Fibroblast of skin of right quadriceps (primary cell): ENCODE measurements at regions not wholly inside any gene's neighbourhood (a gene's known extent, or its start where the extent isn't known, plus 50 kb on each side); places are given as distances from the start of the nearest gene placed in this dataset.

ENCODE experiments used
- DNase-seq: peaks from one replicate; pipeline ENCODE4 v3.0.0-alpha.2; 2013

DNA sequence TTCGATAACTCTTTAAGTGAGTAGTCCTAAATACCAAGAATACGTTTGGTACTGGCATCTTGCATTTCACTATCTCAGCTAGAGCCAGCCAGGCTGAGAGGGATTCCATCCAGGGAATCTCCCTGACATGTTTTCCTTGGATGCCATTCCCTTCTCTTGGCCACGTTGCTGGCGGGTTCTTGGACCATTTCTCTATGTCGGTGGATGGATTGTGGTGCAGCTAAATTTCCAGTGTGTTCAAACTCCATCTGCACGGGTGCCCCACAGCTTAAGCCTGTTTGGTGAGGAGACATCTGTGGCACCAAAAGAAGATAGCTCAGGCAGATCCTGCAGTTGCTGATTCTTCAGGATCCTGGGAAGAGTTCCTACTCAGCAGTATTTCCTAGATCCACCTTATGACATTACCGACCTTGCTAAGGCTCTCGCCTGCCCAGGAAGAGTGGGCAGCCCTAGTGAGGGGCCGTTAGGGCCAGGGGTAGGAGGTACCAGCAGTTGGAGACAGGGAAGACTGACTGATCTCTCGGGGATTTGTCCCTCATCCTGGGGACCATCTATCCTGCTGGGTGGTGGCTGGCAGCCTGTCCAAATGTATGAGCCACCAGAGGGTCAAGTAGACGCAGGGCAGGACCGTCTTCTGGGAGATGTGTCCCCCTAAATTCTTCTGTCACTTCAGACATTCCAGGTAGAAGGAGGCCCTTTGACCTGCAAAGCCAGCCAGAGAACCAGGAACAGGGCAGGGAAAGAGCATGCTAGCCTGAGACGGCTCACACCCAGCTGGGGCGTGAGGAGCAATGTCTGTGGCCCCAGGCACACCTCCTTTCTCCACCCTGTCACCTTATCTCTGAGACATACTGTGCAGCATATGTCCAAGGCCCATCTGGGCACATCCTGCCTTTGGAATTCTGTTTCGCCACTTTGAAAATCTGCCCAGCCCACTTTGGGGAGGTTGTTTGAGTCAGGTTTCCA lies 72.6 kb upstream of the CAPRIN2 start:
- no peak for DNase-seq

DNA sequence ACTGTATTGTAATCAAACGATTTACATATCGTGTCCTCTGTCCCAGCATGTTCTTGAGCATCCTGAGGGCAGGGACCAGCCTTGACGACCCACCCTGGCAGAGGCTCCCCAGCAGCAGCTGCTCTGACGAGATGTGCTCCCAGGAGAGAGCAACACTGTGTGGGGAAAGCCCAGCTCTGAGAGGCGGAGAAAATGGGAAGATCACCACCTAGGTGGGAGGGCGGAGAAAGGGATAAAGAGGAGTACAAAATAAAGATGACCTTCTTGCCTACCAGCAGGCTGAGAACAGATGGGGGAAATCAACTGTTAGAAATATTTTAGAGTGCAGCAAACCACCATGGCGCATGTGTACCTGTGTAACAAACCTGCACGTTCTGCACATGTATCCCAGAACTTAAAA lies 71.5 kb upstream of the CAPRIN2 start:
- DNase-seq = no peak

- no peak for DNase-seq
Measured at GRCh38 chr12:30825341-30825740, 70.6 kb upstream of the CAPRIN2 start.

DNA sequence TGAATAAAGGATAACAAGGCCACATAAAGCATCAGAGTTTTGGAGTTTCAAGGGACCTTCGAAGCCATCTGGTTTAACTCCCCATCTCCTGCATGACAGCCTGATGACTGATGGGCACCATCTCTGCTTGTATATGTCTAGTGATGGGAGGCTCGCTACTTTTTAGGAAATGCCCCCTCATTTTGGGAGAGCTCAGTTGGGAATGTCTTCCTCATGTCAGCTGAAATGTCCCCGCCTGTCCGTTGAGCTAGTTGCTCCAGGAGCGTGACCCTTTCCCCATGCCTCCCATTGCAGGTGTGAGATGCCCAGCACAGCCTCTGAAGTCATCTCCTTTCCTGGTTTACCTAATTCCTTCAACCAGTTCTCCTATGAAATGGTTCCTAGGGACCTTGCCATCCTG lies 69.6 kb upstream of the CAPRIN2 start:
- DNase-seq = no peak

DNA sequence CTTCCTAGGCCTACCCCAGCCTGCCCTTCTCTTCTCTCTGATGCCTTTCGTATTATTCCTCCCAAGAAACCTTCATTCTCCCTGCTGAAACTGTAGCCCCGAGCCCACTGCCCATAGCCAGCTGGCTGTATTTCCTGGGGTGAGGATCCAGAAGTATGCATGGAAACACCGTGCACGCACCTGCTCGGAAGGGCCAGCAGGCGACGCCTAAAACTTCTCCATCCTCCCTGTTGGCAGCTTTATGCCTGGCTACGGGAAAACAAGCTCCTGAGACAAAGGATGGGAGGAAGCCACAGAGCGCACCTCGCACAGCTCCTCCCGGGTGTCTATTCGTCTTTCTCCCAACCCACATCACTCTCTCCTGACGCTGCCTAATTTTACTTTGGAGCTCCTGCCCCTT lies 69.0 kb upstream of the CAPRIN2 start:
- DNase-seq = no peak

DNA sequence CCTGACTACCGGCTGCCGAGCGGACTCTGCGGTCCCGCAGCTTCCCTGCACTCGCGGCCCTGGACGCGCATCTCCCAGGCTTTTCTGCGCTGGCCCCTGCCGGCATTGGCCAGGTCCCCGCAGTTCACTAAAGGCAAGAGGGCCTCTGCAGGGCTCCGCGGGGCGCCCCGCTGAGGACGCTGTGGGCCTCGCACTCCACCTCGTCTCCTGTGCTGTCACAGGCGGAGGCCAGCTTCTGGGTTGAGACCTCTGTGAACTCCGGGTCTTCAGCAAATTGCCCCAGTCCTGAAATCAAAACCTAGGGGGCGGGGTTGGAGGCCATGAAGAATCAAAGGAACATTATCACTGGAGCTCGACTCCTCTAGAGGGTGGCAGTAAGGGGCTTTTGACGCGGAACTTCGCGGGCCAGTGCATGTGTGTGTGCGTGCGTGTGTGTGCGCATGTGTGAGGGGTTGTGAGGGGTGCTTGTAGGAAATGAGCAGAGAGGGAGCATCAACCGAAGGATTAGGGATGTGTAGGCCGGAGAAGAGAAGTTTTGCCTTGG lies 68.5 kb upstream of the CAPRIN2 start:
- DNase-seq = peak; percentile 42

DNA sequence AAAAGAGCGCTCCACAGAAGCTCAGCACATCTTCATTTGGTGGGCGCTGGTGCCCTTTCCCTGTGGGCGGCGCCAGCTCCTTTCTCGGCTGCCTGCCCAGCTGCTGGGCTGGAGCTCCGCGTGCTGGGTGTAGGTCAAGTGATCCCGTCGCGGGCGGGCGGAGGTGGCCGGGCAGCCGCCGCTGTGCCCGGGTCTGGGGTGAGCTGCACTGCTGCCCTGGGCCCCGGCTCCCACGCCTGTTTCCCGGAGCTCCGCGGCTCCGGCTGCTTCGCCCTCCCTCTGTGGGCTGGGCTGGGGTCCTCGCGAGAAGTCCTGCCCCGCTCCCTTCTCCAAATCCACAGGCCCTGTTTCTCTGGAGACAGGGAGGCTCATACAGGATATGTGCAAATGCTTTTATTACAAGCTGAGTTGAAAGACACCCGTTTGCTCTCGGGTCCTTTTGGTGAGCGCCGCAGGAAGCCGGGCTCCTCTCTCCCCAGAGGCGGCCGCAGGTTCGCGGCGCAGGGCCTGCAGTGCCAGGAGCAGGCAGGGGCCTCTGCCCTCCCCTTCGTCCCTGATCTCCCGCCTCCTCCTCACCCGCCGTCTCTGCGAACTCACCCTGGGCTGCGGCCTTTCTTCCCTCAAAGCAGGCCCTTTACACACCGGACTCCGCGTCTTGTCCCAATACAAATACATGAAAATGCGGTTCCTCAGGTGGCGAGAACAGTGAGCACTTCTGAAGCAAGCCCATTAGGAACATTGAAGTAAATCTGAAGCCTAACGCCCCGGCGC lies 67.8 kb upstream of the CAPRIN2 start:
- peak; percentile 62 for DNase-seq

DNA sequence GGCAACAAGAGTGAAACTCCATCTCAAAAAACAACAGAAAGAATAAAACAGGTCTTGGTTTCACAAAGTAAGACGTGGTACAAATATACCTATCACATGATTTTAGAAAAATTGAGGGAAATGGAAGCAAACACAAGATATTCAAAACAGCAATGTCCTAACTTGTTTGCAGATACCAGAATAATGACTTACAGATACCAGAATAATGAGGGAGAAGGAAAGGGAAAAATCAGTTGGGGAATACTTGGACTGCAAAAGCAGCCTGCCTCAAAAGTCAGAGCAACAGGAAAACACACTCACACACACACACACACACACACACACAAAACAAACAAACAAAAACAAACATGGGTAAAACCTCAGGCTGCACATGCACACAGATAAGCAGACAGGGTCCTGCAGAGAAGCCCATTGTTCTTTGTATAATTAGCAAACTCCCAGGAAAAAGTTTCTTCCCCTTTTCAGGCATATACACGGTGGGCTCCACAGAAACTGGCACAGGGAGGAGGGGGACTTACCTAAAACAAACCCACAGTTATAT lies 65.7 kb upstream of the CAPRIN2 start:
- DNase-seq = no peak

DNA sequence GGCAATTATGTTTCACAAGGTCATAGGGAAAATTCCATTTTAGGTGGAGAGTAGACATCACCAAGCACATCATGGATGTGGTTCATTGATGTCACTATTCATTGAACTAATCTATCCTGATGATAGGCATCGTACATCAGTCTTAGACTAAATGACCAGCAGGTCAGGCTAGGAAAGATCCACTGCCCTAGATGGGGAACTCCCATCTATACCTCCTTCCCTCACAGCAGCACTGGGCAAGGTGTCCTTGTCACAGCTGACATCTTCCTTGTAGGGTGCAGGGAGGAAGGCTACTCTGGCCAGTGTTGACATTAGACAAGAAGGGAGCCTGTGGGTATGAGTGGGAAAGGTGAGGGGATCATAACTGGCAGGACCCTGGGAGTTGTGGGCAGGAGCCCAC lies 63.8 kb upstream of the CAPRIN2 start:
- DNase-seq = no peak

DNA sequence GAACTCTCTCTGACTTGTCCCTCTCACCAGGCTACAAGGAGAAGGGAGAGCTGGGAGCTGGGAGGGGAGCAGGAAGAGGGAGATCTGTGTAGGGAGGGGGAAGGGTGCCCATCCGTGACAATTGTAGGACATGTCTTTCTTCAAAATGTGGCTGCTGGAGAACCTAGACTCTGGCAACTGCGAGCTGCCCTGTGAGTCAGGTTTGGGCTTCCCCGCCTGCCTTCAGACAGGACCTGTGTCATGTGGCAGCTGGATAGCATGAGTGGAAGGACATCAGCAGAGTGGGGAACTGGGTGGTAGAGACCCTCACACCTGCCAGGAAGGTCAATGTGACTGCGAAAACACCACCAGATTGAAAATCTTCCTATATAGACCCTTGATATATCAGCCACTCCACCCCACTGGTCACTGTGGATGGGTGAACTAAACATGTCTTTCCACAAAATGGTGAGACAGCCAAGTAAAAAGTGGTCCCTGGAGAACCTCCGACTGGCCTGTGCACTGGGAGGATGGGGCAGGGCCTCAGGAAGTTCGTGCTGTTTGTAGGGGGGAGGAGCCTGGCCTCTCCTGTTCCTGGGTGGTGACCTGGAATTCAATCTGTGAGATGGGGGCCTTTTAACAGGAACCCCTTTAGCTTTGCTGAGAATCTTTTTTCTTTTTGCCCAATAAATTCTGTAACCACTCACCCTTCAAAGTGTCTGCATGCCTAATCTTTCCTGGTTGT lies 62.2 kb upstream of the CAPRIN2 start:
- no peak for DNase-seq

- peak; percentile 9 for DNase-seq
Measured at GRCh38 chr12:30814295-30814655, 59.5 kb upstream of the CAPRIN2 start.

DNA sequence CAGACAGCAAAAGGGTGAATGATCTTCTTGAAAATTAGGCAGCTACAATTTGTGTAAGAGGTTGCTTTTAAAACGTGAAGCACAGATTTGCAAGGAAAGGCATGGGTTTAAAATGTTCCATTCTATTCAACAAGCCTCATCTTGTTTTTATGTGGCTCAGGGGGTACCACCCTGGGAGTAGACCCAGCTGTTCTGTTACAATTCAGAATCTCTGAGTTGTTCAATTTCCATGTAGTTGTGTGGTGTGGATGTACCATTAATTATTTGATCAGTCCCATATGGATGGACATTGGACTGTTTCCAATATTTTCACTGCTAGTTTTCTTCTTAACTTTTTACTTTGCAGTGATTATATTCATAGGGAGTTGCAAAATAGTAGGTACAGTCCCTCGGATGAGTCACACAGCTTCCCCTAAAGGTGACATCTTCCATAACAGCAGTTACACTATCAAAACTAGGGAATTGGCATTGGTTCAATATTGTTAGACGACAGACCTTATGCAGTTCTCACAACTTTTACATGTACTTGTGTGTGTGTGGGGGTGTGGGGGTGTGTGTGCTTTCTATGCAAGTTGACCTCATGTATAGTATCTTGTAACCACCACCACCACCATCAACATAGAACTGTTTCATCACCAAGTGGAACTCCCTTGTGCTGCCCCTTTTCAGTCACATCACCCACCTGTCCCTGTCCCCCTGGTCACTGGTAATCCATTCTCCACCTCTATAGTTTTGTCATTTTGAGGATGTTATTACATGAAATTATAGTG lies 59.0 kb upstream of the CAPRIN2 start:
- no peak for DNase-seq

DNA sequence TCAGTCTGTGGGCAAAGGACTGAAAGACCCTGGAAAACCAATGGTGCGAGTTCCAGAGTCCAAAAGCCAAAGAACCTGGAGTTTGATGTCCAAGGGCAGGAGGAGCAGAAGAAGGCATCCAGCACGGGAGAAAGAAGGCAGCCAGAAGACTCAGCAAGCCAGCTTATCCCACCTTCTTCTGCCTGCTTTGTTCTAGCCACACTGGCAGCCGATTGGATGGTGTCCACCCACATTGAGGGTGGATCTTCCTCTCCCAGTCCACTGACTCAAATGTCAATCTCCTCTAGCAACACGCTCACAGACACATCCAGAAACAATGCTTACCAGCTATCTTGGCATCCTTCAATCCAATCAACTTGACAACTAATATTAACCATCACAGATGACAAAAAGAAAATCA lies 57.2 kb upstream of the CAPRIN2 start:
- DNase-seq = no peak

DNA sequence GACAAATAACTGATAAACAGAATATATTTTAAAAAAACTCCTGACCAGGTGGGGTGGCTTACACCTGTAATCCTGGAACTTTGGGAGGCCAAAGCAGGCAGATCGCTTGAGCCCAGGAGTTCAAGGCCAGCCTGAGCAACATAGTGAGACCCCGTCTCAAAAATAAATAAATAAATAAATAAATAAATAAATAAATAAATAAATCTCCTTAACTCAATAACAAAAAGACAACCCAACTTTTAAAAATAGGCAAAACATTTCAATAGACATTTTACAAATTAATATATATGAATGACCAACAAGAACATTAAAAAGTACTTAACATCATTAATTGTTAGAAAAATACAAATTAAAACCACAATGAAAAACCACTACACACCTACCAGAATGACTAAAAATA lies 56.2 kb upstream of the CAPRIN2 start:
- no peak for DNase-seq

- DNase-seq = no peak
Measured at GRCh38 chr12:30807695-30808034, 52.9 kb upstream of the CAPRIN2 start.

DNA sequence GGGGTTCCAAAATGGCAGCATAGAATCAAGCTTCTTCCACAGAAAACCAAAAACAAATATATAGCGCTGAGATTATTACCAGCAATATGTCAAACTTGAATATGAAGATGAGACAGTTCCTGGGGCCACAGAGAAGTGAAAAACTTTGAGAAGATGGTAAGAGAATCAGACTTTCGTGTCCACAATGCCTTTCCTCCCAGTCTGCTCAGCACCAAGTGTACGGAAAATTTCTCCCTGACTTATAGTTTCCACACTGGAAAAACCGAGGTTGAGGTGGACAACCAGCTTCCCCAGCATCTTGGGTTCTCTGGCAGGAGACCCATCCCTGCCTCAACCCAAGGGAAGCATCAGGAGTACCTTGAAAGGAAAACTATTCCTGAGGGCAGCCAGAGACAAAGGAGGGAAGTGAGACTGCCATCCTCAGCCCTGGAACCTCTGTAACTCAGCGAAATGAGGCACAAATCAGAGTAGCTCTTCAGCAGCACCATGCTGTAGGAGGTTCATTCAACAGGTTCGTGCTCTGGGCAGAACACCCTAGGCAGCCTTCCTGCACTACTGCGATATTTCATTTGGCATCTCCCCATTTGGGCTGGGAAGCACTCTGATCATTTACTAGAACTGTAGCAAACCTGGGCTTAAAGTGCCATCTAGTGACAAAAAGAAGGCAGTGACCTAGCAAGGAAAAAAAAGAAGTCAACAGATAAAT lies 52.4 kb upstream of the CAPRIN2 start:
- DNase-seq = peak; percentile 74

GRCh38 chr12:30805959-30806358 lies 51.2 kb upstream of the CAPRIN2 start:
- DNase-seq = no peak
